ENCODE measurements at regions not wholly inside any gene's neighbourhood (a gene's known extent, or its start where the extent isn't known, plus 50 kb on each side); places are given as distances from the start of the nearest gene placed in this dataset.

DNA sequence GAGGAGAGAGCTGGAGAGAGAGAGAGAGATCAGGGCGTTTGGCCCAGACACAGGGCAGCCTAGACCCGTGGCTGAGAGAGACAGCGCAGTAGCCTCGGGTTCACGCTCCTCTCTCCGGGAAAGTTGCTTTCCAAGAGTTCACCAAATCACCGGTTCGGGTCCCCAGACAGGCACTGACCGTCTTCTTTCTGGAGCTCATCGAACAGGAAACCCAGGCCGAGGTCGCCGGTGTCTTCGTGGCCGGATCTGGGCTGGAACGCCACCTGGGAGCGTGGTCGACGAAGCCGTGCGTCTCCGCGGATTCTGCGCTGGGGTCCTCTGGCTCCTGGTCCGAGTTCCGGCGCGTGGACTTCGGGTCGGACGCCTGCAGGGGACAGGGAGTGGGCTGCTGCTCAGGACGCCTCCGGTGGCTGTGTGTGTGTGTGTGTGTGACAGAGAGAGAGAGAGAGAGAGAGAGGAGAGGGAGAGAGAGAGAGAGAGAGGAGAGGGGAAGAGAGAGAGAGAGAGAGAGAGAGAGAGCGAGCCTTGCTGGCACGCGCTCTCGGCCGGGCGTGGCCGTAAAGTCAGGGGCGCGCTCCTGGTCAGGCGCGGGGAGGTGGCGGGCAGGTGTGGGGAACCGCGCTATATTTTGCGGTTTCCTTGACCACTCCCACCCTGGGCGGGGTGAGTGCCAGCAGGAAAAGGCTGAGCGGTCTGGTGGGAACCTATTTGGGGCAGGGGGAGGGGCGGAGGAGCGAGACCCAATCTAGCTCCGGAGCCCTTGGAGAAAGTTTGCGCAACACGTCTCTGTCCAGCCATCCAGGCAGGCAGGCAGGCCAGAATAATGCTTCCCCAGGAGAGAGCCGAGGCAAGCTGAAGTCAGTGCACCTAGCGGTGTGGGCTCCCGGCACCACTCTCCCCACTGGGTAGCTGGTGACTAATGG, 62.1 kb downstream of the RHOXF2B start:
- Histone ChIP-seq H3K9me2 (replicated peaks; ENCODE audit: low read length) (no peaks in the 10 kb centered on the region), H3K27ac (ENCODE audit: low read length) (no peak overlapping the region), H3K79me2 (ENCODE audit: low read length) (no peaks in the 10 kb centered on the region), H4K20me1 (ENCODE audit: low read length) (no peaks in the 10 kb centered on the region), H3K9me3 (ENCODE audit: low read length) (no peaks in the 10 kb centered on the region), H3F3A (ENCODE audit: low read length, unreplicated experiment) (no peaks in the 10 kb centered on the region), H3K36me3 (ENCODE audit: low read depth, low read length) (no peaks in the 10 kb centered on the region), H3K4me3 (ENCODE audit: low read length) (no peak overlapping the region), H3K4me1 (ENCODE audit: insufficient read depth, low read length) (no peaks in the 10 kb centered on the region), H2AFZ (ENCODE audit: low read length) (no peak overlapping the region), H3K9ac (ENCODE audit: low read length) (no peak overlapping the region), H3K4me2 (ENCODE audit: low read length) (no peak overlapping the region), H3K27me3 (ENCODE audit: low read length) (peaks cover 75% of the 10 kb centered on the region)
- ChIA-PET CTCF (no interaction called here), POLR2A (ENCODE audit: unreplicated experiment) (no interaction called here)
- no peak for DNase-seq
- intact Hi-C loops (cut with micrococcal nuclease), result no loop called here
- no peak for ATAC-seq
- BruUV-seq (replicated peaks), result no TSS peak
- TF ChIP-seq EZH2 (IDR thresholded peaks at IDR 0.05; ENCODE audit: low read length, unreplicated experiment), result no peak
- TF ChIP-seq, protein P1, sequence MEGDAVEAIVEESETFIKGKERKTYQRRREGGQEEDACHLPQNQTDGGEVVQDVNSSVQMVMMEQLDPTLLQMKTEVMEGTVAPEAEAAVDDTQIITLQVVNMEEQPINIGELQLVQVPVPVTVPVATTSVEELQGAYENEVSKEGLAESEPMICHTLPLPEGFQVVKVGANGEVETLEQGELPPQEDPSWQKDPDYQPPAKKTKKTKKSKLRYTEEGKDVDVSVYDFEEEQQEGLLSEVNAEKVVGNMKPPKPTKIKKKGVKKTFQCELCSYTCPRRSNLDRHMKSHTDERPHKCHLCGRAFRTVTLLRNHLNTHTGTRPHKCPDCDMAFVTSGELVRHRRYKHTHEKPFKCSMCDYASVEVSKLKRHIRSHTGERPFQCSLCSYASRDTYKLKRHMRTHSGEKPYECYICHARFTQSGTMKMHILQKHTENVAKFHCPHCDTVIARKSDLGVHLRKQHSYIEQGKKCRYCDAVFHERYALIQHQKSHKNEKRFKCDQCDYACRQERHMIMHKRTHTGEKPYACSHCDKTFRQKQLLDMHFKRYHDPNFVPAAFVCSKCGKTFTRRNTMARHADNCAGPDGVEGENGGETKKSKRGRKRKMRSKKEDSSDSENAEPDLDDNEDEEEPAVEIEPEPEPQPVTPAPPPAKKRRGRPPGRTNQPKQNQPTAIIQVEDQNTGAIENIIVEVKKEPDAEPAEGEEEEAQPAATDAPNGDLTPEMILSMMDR (conservative IDR thresholded peaks at IDR 0.05; ENCODE audit: low read depth, low read length), result no peak

DNA sequence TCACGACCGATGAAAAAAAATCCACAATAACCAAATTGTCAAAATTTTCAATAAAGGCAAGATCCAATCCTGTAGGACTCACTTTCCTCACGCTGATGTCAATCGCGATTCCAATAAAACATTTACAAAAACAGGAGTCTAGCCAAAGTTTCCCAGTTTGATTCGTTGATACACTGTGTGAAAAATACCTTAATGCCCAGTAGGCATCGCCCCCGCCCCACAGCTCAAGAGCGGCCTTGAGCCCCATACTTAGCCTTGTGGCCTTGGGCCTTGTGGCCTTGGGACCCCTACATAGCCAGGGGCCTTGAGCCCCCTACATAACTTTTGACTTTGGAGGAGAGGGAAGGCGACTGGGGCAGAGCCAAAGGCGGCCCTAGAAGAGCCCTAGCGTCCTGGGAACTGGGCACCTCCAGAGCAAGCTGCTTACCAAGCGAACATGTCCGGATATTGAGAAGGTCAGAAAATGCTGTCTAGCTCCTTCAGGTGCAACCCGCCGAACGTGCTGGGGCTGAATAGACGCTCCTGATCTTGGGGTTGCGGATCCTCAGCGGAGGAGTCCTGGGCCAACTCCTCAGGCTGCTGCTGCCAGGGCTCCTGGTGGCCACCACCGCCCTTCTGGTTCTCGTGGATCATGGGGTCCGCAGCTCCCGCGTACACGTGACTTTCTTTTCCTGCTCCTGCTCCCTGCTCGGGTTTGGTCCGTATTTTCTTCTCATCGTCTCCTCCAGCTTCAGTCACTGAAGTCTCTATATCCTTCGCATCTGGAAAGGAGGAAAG, 62.9 kb downstream of the RHOXF2B start:
- Histone ChIP-seq H3K4me3 (ENCODE audit: low read length) (no peak overlapping the region), H3K9me3 (ENCODE audit: low read length) (no peaks in the 10 kb centered on the region), H3K9ac (ENCODE audit: low read length) (no peak overlapping the region), H2AFZ (ENCODE audit: low read length) (no peak overlapping the region), H4K20me1 (ENCODE audit: low read length) (no peaks in the 10 kb centered on the region), H3K27ac (ENCODE audit: low read length) (no peak overlapping the region), H3K9me2 (replicated peaks; ENCODE audit: low read length) (no peaks in the 10 kb centered on the region), H3K79me2 (ENCODE audit: low read length) (no peaks in the 10 kb centered on the region), H3K27me3 (ENCODE audit: low read length) (peaks cover 72% of the 10 kb centered on the region), H3K4me2 (ENCODE audit: low read length) (no peak overlapping the region), H3K36me3 (ENCODE audit: low read depth, low read length) (no peaks in the 10 kb centered on the region), H3F3A (ENCODE audit: low read length, unreplicated experiment) (no peaks in the 10 kb centered on the region), H3K4me1 (ENCODE audit: insufficient read depth, low read length) (no peaks in the 10 kb centered on the region)
- DNase-seq (no peak), ATAC-seq (no peak)
- BruUV-seq (replicated peaks), result no TSS peak
- TF ChIP-seq, protein P1 (conservative IDR thresholded peaks at IDR 0.05; ENCODE audit: low read depth, low read length), result no peak
- no peak for TF ChIP-seq EZH2phosphoT487 (IDR thresholded peaks at IDR 0.05; ENCODE audit: borderline replicate concordance, low read length)
- no peak for TF ChIP-seq EZH2 (IDR thresholded peaks at IDR 0.05; ENCODE audit: low read length, unreplicated experiment)
- POLR2A ChIA-PET (ENCODE audit: unreplicated experiment), result no interaction called here
- intact Hi-C loops (cut with micrococcal nuclease), result no loop called here
- CTCF ChIA-PET, result no interaction called here

DNA sequence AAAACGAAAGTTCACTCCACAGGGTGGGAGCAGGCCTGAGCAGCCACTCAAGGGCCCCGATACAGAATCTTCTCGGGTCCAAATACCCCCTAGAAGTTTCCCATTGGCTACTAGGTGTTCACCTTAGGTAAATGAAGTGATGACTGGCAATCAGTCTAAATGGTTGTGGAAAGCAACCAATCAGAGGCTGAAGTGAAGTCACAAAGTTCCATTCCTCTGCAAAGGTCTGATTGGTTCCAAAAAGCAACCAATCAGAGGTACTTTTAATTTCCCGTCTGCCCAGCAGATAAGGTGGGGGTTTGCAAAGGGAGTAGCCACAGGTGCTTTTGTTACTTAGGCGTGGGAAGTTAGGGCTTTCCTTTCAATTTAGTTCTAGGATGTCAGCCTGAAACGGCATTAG, 58.2 kb upstream of the NKAP start:
- H3K27ac ChIP-seq (ENCODE audit: low read length), result no peak overlapping the region
- ATAC-seq, result no peak
- no TSS peak for BruUV-seq (replicated peaks)

More for the DNA sequence above, 58.2 kb upstream of the NKAP start:
- no peaks in the 10 kb centered on the region for H3K36me3 ChIP-seq (ENCODE audit: low read depth, low read length)
- no peaks in the 10 kb centered on the region for H4K20me1 ChIP-seq (ENCODE audit: low read length)
- no peak overlapping the region for H2AFZ ChIP-seq (ENCODE audit: low read length)
- peaks cover 24% of the 10 kb centered on the region for H3K27me3 ChIP-seq (ENCODE audit: low read length)
- no peaks in the 10 kb centered on the region for H3K79me2 ChIP-seq (ENCODE audit: low read length)
- no peaks in the 10 kb centered on the region for H3K4me1 ChIP-seq (ENCODE audit: insufficient read depth, low read length)
- no peaks in the 10 kb centered on the region for H3K9me3 ChIP-seq (ENCODE audit: low read length)
- H3F3A ChIP-seq (ENCODE audit: low read length, unreplicated experiment), result no peaks in the 10 kb centered on the region
- H3K4me2 ChIP-seq (ENCODE audit: low read length), result no peak overlapping the region
- no peak overlapping the region for H3K9ac ChIP-seq (ENCODE audit: low read length)
- TF ChIP-seq, protein P1 (conservative IDR thresholded peaks at IDR 0.05; ENCODE audit: low read depth, low read length), result no peak
- TF ChIP-seq EZH2 (IDR thresholded peaks at IDR 0.05; ENCODE audit: low read length, unreplicated experiment) (no peak), EZH2phosphoT487 (IDR thresholded peaks at IDR 0.05; ENCODE audit: borderline replicate concordance, low read length) (no peak)
- POLR2A ChIA-PET (ENCODE audit: unreplicated experiment), result no interaction called here
- no peak overlapping the region for H3K4me3 ChIP-seq (ENCODE audit: low read length)
- CTCF ChIA-PET, result no interaction called here
- no peak for DNase-seq
- H3K9me2 ChIP-seq (replicated peaks; ENCODE audit: low read length), result no peaks in the 10 kb centered on the region
- intact Hi-C loops (cut with micrococcal nuclease), result no loop called here
